ENCODE measurements at regions not wholly inside any gene's neighbourhood (a gene's known extent, or its start where the extent isn't known, plus 50 kb on each side); places are given as distances from the start of the nearest gene placed in this dataset.

DNA sequence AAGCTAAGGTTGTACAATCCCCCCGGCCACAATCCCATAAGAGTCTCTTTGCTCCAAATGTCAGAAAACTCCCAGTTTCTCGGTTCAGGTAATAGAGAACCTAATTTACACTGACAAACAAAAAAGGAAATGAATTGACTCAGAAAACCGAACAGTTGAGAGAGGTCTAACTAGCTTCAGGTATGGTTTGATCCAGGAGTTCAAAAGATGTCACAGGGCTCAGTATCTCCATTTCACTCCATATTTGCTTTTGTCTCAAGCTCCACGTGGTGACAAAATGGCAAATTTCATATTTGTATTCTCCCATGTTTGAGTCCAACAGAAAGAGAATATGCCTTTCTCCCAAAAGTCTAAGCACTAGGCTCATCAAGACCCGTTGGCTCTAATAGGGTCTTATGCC lies 117.4 kb downstream of the AXIN2 start:
- no peak for DNase-seq

DNA sequence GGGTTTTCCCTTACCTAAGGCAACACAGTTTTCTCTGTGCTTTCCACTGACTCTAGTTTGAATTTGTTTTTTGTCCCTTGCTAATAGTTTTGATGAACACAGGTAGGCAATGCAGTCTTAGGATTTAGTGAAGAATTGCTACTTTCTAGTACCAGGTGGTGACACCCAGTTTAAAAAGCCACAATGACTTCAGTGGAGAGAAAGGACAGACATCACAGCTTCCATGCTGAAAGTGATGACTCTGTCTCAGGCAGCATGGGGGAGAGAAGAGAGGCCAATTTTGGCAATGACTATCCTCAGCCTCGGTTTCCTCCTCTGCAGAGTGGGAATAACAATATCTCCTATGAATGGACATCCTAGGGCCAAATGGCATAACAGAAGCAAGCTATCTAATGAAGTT lies 118.8 kb downstream of the AXIN2 start:
- DNase-seq, result no peak

DNA sequence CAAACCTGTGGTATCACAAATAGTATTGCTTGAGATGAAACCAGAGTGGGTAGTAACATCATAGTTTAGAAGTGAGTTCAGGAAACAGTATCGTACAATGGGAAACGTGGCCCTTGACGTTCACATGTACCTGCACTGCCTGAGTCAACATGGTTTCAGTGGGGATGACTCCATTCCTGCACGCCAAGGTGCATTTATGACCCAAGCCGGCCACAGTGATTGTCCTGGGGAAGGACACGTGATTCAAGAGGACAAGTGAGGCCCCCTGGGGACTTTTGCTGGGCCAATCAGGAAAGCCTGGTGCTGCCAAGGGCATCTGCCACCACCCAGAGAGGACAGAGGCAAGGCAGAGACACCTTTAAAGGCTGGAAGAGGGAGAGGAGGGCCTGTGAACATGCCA lies 119.2 kb downstream of the AXIN2 start:
- DNase-seq, result no peak

DNA sequence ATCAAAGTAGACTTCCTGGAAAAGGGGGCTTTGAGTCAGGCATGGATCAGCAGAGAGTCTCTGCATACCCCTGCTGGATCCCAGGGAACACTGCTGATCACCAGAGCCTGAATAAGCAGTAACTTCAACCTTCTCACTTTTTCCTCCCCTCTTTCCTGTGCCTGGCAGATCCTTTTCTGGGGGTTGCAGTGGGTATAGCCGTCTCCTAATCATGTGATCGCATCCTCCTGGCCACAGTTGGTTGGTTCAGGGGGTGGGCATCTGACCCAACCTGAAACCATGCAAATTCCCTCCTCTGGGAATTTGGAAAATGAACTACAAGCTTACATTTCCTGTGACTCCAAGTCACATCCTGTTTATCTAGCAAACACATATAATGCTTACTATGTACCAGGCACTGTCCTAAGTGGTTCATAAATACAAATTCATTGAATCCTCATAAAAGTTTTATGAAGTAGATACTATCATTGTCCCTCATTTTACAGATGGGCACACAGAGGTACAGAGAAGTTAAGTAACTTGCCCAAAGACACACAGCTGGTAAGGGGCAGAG lies 120.3 kb downstream of the AXIN2 start:
- DNase-seq, result no peak

DNA sequence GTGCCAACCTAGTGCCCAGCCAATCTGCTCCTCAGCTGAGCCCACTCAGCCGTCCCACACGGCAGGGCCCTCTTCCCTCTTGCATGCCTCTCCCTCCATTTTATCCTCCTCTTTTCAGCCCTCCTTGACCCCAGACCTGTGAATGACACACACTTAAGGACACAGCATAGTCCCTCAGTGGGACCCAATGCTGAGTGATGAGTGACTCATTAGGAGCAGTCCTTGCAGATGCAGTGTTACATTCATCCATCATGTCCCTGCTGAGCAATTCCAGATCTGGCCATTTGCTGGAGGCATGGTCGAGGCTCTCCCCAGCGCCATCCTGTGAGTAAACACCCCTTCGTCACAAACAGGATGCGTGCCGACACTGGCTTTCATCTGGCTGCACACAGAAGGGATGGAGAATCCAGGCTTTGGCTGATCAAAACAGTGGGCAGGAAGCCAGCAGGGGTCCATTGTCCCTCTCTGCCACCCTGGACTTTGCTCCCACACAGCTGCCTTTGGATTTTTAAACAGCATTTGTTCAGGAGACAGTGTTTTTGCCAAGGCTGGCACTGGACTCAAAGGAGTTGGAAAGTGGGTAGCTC lies 122.6 kb downstream of the AXIN2 start:
- no peak for DNase-seq

DNA sequence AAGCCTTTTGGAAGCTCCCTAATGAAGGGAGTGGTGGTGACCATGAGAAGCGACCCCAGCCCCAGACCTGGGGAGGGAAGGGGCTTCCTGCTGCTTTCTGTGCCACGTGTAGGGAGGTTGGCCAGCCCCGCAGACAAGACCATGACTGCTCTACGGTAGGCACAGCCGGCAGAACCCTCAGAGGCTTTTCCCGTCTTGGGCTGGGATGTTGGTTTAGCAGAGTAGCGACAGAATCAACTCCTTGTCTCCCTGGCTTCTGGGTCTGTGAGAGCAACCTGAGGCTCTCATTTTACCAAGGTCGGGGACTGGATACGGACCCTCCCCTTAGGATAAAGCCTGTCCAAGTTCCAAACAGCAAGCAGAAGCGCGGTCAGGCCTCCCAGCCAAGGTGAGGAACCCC lies 123.3 kb downstream of the AXIN2 start:
- no peak for DNase-seq

DNA sequence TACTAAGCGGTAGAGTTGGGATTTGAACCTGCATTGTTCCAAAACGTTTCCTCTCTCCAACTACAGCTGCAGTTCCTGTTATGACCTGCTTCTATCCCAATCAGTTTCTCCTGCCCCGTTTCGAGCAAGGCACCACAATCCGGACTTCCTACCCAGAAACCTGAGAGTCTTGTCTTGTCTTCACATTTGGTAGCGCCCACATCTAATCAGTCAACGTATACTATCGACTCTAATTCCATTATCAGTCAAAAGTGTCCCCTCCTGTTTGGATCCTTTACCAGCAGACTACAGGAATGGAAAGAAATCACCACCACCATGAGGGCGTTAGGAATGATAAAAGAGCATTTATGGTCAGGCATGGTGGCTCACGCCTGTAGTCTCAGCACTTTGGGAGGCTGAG lies 124.6 kb downstream of the AXIN2 start:
- DNase-seq, result no peak

DNA sequence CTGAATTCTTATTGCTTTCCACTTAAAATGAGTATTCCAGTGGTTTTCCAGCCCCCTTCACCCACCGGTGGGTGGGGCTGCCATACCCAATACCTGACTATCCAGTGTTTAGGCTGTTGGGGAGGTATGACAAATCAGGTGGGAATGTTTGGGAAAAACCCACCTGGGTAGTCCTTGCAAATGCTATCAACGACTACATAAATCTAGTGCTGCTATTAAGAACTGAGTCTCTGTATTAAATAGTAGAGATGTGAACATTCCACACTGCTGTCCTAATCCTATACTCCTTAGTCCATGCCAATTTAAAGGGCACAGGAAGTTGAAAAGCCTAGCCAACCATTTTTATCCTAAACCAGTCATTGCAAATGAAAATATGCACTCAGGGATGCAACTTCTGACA lies 126.6 kb downstream of the AXIN2 start:
- DNase-seq, result no peak

DNA sequence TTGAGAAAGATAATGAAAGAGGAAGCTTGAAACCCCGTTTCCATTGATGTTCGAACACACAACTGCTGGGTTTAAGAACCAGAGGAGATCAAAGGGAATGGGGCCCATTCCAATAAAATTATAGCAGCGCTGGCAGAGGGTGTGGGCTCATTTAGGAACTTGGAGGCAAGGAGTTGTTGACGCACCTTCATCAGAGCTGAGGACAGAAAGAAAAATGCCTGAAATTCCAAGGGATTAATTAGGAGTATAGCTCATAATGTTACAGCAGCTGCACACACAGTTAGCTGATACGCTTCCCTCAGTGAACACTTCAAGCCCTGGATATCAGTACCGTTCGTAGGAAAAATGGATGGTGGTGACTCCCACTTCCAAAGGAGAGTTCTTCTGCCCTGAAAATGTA lies 127.2 kb downstream of the AXIN2 start:
- no peak for DNase-seq

DNA sequence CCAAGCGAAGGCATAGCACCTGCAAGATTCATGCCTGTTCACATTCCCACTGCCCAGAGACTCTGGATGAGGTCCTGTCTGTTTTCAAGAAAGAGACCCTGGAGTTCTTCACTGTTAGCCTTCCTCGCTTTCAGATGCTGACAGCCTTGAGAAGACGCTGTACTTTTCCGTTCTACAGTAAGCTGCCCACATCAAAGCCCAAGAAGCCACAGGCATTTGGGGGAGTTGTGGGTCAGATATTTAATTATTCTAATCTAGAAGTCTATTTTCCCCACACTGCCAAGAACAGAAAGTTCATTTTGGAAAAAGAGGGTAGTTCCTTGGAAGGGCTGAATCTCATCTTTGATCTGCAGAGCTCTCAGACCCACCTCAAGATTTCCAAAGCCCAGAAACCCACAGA lies 127.9 kb downstream of the AXIN2 start:
- no peak for DNase-seq

DNA sequence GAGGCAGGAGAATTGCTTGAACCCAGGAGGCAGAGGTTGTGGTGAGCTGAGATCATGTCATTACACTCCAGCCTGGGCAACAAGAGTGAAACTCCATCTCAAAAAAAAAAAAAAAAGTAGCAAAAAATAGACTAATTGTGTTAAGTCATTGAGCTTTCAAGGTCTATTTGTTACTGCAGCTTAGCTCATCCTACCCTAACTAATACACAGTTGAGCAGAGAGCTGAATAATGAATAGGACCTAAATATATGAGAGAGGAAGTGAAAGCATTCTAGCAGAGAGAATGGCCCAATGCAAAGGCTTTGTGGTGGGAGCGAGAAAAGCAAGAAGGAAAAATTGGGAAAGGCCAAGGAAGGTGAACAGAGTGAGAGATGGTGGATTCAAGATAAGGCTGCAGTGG lies 128.3 kb downstream of the AXIN2 start:
- DNase-seq, result no peak

DNA sequence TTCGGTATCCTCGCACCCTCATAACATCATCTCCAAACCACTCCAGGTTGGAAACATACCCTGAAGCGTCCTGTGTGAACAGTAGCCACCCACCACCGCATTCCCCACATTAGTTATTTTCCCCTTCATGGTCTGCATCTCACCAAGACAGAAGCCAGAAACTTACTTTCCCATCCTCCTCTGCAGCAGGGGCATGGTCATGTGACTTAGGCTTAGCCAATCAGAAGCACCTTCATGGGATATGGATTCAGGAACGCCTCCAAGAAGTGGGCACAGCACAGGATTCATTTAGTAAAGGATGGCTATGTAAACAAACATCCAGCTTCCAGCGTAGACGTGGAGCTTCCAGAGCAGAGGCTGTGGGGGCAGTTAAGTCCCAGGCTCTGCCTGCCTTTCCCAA lies 130.3 kb downstream of the AXIN2 start:
- no peak for DNase-seq

DNA sequence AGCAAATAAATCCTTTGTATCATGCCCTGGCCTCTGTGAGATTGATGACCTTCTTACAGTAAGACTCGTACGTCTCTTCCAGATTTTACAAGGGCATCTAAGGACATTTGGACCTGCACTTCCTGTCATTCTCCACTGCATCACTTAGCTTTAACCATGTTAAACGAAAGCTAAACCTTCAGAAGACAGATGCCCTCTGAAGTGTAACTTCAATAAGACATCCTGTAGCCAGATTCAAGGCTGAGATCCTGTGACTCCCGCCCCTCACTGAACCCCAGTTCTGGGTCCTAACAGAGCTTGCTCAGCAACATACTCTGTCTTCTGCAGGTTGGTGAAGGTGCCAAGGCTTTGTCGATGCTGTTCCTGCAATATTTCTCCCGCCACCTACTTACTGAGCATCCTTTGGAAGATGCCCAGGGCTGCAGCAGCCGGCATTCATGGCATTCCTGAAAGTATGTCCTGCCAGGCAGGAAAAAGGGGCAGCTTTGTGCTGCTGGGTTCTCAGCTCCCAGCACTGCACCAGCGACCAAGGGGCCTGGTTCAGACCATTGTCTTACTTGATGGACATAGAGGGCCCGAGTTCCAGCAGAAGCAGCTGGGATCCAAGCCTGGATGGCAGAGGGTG lies 131.1 kb downstream of the AXIN2 start:
- no peak for DNase-seq

DNA sequence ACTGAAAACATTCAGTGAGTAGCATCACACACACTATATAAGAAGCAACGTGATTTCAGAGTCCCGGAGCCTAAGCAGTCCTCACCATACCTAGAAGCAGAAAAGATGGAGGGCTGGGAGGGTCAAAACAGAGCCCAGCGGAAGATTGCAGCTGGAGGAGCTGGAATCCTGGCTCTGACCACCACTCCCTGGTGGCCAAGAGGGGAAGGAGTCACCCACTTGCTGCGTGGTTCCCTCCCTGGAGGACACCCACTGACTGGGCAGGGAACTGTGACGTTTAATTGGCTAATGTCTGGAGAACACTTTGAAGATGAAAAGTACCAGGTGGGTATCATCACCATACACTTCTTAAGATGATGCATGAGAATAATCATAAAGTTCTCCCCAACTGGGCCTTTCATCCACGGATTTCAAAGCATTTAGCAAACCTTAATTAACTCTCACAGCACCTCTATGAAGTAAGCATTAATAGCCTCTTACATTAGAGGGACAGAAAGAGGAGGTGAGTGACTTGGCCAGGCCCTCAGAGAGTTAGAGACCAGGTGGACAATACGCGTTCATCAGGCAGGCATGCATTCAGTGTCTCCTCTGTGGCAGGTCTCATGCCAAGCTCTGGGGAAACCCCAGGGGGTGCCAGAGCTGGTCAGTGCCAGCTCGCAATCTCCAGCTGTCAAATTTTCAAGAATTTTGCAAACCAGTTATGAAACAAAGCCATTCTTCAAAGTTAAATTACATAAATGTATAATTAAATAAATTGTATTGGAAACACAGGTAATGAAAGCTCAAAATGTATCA lies 137.9 kb downstream of the AXIN2 start:
- DNase-seq, result no peak

DNA sequence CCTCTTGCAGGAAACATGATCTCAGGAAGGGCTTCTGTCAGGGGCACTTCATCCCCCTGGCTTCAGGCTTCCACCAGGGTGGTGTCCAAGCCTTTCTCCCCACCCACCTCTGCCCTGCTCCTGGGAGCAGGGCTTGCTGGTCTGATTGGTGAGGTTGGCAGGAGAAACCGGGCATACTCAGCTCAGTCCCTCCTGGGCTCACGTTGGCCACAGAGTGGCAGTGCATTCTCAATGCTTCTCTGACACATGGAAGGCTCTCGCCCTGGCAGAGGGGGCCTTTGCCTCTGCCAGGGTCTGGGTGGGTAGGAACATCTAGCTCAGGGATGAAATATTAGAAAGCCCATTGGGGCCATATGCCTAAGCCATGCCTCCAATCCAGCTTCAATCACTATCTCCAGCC lies 142.8 kb downstream of the AXIN2 start:
- no peak for DNase-seq

DNA sequence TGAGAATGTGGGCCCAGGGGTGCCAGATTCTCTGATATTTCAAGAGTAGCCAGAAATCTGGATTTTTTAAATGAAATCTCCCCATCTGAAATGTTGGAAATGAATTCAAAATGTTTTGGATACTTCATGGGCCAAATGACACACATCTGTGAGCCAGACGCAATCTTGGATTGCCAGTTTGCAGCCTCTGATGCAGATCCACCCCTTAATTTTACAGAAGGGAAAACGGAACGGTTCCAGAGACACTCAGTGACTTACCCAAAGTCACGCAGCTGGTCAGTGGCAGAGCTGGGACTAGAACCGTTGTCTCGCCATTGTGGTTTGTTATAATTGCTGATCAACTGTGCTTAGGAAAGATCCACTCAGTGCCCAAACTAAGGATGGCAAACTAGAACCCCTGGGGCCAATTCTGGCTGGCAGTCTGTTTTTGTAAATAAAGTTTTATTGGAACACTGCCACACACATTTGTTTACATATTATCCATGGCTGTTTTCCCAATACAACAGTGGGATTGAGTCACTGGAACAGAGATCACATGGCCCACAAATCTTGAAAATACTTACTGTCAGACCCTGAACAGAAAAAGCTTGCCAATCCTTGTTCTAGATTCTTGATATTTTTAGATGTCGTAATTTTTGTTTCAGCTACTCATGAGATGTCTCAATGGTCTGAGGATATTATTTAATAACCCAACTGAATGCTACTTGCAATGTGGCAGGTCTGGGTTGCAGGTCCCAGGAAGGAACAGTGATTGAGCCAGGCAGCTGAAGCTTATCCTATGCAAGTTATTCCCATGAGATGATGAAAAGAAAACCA lies 143.8 kb downstream of the AXIN2 start:
- DNase-seq, result no peak

DNA sequence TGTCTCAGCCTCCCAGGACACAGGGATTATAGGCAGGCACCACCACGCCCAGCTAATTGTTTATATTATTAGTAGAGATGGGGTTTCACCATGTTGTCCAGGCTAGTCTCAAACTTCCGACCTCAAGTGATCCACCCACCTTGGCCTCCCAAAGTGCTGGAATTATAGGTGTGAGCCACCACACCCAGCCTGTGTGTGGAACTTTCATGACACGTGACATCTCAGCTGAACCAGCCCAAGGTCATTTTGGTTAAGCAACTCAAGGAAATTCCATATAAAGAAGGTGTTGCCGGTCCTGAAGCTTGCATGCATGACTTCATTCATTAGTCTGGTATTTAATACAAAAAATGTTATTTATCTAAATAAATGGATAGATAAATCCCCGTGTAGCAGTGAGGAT lies 145.5 kb downstream of the AXIN2 start:
- no peak for DNase-seq

DNA sequence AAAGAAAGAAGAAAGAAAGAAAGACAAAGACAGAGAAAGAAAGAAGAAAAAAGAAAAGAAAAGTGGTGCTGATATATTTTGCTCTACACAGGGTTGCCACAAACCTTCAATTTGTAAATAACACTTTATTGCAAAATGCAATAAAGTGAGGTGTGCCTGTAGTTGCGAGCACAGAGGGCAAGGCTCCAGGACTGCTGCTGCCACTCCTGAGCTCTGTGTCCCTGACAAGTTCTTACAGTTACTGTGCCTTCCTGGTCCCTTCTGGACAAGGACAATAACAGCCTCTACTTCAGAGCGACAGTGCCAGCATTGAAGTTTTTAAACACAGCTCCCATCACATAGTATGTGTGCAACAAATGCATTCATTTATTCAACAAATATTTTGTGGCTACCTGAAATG lies 148.1 kb downstream of the AXIN2 start:
- no peak for DNase-seq

DNA sequence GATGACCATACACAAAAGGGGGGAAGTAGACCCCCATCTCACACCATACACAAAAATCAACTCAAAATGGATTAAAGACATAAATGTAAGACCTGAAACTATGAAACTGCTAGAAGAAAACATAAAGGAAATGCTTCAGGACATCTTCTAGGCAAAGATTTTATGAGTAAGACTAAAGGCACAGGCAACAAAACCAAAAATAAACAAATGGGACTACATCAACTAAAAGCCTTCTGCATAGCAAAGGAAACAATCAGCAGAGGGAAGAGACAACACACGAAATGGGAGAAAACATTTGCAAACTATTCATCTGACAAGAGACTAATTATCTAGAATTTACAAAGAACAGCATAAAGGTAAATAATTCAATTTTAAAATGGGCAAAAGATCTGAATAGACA lies 152.1 kb downstream of the AXIN2 start:
- no peak for DNase-seq

DNA sequence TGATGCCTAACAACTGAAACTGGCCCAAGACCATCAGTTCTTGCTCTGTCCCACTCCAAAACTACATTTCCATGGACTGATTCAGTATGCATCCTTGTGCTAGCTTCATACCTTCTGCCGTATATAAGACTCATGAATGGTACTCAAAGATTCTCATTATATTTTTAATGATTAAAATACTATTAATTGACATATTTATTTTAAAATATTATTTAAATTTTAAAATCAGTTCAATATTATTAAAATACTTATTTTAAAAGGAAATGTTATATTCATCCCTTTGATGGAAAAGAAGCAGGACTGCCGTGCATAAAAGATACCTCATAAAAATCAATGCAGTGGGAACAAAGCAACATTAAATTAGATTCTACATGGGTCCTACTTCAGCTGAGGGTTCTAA lies 153.4 kb downstream of the AXIN2 start:
- no peak for DNase-seq

DNA sequence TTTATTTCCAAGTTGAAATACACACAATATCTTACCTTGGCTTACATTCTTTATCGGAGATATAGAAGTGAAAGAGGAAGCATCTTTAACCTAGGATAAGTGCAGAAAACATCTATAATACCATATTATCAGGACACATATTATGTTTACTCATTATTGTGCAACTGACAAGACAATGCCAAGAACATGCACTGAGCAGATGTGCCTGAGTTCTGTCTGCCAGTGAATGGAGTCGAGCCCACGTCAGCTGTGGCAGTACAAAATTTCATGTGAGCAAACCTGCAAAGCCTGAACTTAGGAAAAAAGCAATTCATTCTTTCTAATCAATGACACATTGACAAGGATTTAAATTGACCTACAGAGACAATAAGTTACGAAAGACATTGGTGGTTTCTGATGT lies 154.4 kb downstream of the AXIN2 start:
- no peak for DNase-seq

DNA sequence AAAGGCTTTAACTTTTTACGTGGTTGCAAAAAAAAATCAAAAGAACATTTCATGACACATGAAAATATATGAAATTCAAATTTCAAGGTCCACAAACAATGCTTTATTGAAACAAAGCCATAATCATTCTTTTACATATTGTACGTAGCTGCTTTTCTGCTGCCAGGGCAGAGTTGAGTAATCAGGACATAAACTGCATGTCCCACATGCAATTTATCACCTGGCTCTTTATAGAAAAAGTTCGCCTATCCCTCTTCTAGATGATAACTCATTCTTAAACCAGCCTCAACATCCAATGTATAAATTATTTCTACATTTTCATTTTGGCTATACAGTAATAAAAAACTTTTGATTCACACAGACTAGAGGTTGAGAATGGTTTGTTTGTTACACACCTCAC lies 154.9 kb downstream of the AXIN2 start:
- DNase-seq, result no peak

DNA sequence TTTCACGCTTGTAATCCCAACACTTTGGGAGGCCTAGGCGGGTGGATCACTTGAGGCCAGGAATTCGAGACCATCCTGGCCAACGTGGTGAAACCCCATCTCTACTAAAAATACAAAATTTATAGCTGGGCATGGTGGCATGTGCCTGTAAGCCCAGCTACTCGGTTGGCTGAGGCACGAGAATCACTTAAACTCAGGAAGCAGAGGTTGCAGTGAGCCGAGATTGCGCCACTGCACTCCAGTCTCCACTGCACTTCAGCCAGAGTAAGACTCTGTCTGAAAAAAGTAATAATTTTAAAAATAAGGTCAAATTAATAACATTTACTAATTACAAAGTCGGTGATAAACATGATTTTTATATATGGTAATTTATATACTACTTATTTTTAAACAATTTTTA lies 155.9 kb downstream of the AXIN2 start:
- DNase-seq, result no peak

Measured in activated CD8-positive, alpha-beta memory T cell treated with anti-CD3 and anti-CD28 coated beads for 24 hours (primary cell).